NCI-H1417 (cell line): ENCODE measurements at regions not wholly inside any gene's neighbourhood (a gene's known extent, or its start where the extent isn't known, plus 50 kb on each side); places are given as distances from the start of the nearest gene placed in this dataset.

Experiments
- DNase-seq, 3 experiments: peaks; one replicate each; lab custom pipeline; 2025; lab: John Stamatoyannopoulos, UW

DNA sequence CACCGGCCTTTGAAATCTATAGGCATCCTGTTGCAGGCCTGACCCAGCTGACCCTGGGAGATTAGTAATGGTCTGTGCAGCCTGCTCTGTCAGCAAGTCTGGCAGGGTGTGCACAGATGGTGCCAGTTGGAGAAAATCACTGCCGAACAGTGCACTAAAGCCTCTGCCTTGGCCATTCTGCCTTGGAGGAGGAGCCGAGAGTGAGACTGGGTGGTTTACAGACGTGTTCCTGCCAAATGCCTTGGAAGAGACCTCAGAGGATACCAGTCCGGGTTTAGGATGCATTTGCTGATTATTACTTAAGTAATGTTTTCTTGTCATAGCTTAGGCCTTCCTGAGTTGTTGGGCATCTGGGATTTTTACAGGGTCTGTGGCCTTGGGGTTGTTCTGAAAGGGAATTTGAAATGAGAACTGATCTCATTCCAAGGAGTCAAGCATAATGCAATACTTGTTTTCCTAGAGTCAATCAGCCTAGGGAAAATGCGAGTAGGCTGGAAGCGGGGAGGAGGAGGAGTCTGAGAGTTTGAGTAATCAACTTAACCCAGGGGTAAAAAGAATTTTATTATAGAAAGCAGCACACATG is 292.1 kb downstream of the SOX4 start:
- no peak for DNase-seq

DNA sequence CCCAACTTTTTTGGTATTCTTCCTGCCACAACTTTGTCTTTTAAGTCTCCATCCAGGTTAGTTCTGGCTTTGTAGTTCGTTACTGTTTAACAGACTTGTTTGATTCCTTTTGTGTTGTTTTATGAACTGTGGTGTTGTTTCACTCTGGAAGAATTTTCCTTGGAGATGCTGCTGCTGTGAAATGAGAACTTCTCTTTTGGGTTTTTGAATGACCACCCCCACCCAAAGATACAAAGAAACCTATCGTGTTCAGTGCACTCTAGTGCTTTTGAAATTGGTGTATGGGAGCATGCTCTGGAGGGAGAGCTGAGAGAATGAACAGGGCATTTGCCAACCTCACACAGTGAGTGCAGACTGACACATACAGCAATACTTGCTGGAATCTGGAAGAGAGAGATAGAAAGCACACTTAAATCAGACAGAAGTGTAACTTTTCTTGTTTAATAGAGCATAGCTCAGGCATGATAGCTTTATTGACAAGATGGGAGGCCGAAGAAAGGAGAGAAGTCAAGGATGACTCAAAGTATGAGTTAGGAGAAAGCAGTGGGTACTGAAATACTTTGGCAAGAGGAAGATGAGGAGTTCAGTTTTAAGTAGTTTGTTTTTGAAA is 293.1 kb downstream of the SOX4 start:
- DNase-seq = no peak

DNA sequence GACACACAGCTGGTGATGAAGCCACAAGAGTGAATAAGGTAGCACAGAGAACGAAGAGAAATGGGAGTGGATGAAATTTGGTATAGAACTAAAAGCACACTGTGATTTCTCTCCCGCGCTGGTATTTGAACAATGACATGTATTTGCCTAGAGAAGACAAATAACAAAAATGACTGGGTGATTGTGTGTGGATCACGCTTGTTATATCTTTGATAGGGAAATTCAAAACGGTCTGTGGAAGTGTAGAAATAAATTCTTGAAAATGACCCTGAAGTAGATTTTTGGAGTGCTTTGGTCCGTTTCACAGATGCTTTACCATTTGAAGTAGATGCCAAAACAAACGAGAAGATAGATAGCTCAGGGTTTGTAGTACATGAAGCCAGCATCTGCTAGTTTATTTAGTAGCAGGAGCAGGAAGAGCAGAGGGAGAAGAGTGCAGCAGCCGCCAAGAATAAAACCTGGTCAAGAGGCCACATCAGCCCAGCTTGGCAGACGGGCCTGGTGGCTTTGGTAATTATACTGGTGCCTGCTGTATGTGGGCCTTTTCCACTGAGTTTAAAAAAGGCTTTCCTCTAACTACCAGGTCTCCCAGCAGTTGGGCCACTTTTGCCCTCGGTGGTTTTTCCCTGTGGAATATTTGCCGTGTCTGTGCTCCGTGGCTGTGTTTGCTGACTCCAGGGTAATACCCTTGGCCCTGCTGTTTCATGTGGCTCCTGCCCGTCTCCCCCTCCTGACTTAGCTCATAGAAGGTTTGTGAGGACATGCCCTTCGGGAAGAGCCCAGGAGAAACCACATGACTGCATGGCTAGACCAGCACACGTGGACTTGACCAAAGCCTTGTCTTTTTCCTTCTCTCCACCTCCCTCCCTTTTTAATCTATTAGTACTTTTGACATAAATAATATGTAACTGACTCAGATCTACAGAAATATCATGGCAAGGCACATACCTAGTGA is 294.0 kb downstream of the SOX4 start:
- DNase-seq = peak in 2 of 3 experiments; percentile 10 to 51

DNA sequence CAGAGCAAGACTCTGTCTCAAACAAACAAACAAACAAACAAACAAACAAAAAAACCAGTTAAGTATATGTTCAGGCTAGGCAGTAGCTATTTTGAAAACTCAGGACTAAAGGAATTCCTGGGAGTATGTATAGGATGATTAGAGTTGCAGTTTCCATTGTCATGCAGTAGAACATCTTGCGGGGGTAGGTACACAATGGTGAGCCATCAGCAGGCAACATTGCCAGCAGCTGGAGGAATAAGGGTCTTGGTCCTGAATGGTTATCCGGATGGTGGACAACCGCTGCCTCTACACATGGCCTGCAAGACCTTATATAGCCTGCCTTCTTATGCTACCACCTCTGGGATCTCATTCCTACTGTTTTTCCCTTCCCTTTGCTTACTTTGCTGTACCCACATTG is 297.5 kb downstream of the SOX4 start:
- no peak for DNase-seq

DNA sequence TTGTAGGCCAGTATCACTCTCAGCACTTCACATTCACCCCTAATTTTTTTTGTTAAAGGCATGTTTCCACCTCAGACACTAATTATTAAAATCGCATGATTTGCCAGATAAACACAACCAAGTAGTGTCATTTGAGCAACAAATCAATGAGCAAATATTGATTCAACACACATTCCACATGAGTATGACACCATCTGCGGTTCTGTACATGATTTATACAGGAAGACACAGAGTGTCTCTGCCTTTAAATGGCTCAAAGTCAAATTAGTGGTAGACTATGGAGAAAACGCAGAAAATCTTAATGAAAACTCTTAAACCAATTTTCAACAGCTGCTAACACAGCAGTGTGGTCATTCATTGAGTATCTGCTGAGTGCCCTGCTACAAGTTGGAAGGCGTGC is 300.2 kb downstream of the SOX4 start:
- peak in 1 of 3 experiments; percentile 18 for DNase-seq

DNA sequence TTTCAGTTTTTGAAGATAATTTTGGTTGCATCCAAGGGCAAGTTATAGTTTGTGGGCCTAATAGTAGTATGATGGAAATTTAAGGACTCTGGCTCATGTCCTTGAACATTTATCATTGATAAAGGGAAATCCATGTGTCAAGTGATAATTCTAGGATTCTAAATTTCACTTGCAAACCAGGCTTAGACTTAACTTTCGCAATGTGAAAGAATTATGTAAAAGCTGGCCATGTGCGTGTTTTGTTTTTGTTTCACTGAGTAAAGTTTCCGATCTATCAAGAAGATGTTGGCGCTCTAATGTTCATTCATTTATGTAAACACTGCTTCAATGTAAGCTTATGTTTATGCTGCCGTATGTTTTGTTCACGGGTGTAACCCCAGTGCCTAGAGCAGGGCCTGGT is 302.0 kb downstream of the SOX4 start:
- no peak for DNase-seq

DNA sequence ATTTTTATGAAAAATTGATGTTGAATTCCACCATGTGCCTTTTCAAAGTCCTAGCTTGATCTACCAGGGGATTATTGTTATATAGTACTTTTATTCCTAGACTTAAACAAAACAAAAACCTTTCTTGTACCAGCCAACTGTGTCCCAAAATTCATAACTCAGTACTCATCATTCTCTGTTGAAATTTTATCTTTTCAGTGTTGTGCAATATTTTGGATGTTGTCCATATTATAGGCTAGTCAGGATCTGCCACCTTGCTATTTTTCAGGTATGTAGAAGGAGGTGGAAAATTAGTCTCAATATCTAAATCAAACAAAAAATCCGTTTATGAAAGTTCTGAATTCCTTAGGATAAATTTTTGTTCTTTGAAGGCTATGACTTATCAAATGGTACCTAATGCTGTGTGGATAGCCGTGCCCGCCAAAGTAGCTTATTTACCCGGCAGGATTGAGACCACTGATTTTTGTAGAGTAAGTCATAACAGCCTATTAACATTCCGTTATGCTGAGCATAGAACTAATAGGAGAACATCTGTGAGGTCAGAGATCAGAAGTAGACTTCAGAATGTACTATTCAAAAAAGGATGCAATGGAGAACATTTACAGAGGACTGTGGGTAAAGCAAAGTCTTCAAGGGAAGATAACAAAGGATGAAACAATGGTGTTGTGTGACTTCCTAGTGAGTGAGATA is 304.7 kb downstream of the SOX4 start:
- no peak for DNase-seq

DNA sequence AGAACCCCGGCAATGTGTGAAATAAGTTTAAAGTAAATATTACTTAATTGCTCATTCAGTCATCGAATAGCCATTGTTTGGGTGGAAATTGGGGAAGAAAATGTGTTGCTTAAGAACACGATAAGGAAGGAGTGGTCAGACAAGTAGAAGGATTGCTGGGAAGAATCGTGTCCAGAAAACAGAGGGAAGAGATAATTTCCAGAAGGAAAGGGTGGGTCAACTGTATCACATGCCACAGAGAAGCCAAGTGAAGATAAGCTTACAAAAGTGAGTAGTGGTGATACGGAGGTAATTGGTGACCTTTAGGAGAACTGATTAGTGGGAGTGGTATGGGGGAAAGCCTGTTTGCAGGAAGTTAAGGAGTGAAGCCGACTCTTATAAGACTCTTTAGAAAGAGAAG is 306.2 kb downstream of the SOX4 start:
- no peak for DNase-seq

DNA sequence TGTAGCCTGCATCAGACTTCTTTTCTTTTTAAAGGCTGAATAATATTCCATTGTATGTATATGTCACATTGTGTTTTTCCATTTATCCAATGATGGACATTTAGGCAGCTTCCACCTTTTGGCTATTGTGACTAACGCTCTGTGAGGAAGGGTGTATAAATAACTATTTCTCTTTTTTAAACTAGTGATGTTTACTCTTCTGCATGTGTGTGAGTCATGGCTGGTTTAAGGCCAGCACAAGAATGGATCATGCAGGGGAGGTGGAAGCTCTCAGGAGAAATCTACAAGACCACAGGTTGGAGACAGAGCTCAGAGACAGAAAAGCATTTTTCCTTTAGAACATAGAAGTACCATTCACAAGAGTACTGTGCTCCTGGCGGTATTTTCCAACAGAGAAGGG is 307.2 kb downstream of the SOX4 start:
- no peak for DNase-seq

DNA sequence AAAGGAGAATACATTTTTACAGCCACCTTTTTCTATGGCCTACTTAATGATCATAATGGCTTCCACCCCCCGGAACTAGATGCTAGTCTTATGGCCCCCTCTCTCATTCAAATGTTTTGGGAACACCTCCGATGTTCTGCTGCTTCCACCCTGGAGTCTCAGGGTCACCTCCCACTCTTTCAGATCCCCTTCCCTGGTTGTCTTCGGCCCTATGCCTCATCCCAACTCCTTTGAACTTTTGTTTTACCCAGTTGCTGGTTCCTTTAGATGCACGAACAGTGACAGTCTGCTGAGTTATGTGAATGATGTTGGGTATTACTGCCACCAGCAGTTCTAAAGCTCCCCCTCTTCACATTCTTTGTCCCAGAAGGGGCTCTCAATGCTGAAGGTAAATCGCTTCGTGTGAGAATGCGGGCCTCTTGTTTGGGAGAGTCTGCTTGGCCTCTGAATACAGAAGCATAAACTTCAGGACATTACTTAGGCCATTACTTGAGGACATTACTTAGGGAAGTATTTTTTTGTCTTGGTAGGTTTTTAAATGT is 309.1 kb downstream of the SOX4 start:
- DNase-seq = no peak

DNA sequence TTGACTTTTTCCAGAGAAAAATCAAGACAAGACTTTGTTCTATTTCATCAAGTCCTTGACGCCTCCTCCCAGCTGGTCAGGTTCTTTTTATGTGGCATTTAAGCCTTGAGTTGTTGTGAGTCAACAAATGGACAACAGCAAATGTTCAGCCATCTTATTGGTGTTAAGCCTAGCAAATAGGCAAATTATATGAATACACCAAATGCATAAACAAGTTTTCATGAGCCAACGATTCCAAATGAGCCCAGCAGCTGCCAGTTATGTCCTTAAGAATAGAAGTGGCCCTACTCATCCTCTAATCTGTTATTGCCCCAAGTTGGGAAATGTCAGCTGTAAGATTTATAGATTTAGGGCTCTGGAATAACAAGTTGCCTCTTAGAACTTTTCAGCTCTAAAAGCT is 312.0 kb downstream of the SOX4 start:
- DNase-seq = peak in 1 of 3 experiments; percentile 51

DNA sequence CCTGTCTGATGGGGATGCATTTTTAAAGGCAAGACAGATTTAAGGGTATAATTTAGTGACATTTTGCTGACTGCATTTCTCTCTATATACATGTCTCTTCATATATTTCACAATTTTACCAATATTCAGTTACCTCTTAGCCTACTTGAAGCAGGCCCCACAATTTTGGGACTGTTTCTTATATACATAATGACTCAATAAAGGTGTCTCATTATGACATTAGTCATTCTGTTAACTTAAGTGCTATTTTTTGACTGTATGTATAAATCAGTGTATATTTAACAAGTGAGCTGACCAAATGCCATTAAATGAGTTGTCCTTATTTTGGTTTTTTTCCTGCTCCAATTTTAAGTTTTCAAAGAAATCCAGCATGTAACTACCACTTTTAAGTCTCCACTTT is 313.3 kb downstream of the SOX4 start:
- no peak for DNase-seq

DNA sequence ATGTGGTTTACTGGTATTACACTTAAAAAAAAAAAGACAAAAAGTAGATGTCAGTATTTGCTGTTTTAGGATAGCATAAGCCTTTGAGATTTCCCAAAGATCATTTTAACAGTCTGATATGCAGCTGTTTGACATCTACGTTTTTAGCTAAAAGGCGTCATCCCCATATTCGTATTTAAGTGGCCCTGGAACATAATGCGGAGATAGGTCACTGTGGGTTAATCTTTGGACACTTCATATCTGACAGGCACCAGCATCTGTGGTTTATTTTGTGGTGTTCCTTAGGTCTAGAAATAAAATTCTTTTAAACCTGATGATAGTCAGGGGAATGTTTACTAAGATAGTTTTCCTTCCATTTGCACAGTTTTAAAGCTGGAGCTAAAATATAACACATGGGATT is 313.7 kb downstream of the SOX4 start:
- no peak for DNase-seq

DNA sequence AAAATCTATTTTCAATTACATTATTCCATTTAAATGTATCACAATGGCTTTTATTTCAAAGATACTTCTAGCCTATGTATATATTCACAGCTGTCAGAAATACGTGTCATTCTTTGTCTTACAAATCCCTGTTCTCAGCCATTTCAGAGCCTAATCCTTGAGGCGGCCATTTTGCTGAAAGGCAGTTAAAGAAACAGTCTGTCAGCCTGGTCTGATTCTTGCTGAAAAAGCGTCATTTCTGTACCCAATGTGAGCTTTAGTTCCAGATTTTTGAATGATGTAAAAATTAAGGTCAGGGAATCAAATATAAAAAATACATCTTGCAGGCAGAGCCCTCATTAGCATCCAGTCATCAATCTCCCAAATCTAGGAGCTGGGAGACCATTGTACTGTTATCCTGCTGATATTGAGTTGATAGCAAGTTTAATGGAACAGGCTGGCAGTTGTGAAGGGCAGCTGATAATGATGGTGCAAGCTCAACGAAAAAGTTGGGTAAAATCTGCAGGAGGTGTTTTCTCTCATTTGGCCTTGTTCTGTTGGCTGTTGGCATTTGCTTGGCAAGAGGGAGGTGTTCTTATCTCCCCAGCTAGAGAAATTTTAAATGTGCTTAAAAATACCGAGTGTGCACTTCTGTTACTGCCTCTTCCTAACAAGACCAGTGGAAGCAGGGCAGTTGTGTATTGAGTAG is 314.8 kb downstream of the SOX4 start:
- no peak for DNase-seq

DNA sequence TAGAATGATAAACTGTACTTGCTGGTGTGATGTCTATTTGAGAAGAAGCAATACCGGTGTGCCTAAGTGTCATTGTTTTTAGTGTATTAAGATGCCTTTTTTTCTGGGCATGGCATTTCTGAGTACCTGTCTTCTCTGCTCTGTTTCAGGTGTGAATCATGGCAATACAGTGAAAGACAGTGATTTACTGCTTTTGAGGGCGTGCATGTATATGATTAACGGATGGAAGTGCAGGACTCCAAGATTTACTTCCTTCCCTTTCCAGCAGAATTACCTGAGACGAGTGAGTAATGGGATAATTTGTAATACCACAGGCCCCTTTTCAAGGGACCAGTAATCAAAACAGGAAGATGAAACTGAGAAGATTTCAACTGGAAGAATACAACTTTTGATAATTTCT is 315.8 kb downstream of the SOX4 start:
- no peak for DNase-seq

DNA sequence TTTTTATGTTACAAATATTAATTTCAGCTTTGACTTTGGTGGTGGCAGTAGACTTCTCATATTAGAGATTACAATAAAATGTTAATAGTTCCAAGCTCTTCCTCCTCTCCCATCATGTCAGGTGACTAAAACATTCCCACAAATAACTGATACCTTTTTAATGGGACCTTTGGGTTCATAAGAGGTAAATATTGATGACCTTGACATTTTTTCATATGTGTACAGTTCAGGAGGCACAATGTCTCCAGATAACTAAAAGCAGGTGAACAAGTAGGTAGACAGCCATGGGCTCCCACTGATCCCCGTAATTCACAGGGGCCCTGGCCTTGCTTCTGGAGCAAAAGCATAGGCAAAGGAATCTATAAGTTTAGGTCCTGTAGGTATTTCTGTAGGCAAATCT is 317.7 kb downstream of the SOX4 start:
- DNase-seq = no peak

DNA sequence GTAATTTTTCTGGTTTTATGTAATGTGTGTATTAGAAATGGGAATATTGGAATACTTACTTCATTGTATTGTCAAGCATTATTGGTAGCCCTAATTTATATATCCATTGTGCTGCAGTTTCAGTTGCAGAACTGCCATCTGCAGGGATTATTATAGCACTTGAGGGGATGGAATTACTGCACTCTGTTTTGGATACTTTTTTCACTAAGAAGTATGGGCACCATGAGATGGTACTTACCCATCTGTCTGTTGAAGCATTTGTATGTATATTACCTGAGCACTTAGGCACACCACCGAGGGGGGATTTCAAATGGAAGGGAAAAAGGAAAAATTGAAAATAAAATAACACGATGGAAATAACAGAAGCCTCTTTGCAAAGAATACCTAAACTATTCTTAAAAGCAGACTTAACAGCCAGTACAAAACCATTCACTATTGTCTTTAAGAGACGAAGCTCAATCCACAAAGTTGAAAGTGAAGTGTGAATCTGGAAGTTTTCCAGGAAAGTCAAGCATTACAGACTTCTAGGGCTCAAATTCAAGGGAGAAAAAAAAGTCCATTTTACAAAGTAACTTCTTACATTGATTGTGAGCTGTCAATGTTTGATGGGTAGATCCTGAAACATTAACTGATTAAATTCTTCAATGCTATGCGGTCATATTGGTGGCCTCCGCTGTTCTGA is 318.7 kb downstream of the SOX4 start:
- DNase-seq = no peak

DNA sequence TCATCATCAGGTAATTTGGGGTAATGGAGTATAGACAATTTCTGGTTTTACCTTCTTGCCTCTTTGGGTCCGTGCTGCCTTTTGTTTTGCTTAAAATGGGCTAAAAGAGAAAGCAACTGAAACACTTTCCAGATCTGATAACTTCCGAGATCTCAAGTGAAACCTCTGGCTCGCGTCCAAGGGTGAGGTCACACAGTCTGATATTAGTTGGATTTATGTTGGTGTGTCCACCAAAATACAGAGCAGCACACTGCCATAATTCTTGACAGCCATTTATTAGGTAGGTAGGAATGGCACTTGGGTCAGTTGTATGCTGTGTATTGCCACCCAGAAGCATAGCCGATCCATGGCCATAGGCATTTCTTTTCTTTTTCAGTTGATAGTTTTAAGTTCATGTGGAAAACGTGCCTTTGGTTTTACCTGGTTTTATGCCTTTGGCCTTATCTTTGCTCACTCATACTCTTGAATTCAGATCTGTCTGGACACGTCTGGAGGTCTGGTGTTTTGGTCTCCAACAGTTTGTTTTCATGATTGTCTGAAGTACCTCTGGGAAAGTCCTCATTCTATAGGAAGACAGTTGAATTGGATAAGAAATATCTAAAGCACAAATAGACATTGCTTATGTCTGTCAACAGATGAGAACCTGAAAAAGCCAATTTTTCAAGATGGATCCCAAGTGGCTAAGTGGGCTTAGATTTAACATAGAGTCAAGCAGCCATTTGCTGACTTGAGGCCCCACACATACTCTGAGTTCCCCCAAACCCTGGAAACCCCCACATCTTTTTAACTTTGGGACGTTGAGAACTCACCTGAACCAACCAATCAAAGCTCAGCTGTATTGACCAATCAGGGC is 320.8 kb downstream of the SOX4 start:
- DNase-seq = no peak

DNA sequence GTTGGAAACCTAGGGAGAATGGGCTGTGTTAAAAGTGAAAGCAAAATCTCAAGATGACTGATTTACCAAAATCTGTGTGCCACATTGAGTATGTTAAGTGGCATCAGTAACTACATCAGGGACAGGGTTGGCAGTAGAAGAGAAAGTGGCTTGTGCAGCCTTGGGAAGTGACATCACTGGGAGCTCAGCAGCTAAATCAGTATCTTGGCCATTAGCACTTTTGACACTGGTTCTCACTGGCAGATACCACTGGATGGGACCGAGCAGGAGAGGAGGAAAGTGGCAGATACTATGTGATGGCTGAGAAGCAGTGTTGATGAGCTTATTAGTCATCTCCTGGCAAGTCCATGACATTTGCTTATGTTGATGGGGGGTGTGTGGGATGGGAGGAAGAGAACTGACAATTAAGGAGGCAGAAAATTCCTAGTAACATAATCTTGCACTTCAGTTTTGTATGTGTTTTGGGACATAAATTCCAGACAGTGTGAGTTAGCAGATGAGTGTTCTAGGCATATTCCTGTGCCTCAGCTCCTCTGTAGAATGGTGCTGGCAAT is 322.2 kb downstream of the SOX4 start:
- DNase-seq = no peak

DNA sequence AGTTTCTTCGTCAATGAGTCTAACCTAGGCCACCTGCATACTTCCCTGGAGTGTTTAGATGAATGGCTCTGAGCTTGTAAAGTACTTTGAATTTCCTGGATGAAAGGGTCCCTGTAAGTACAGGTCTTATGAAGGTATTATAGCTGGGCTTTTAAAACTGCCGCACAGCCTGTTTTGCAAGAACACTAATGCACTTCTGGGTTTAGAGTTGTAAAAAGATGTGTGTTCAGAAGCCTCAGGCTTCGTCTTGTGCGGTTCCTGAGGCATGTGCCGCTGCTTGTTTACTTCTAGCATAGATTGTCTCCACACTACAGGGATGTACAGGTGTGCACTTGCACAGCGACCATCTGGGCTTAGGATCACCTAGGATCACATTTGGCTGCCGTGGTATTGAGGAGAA is 324.5 kb downstream of the SOX4 start:
- peak in 1 of 3 experiments; percentile 37 for DNase-seq
